ENCODE measurements at regions not wholly inside any gene's neighbourhood (a gene's known extent, or its start where the extent isn't known, plus 50 kb on each side); places are given as distances from the start of the nearest gene placed in this dataset.

GRCh38 chr12:130074661-130075406 lies 87.4 kb upstream of the FZD10 start:
- no peak for DNase-seq

DNA sequence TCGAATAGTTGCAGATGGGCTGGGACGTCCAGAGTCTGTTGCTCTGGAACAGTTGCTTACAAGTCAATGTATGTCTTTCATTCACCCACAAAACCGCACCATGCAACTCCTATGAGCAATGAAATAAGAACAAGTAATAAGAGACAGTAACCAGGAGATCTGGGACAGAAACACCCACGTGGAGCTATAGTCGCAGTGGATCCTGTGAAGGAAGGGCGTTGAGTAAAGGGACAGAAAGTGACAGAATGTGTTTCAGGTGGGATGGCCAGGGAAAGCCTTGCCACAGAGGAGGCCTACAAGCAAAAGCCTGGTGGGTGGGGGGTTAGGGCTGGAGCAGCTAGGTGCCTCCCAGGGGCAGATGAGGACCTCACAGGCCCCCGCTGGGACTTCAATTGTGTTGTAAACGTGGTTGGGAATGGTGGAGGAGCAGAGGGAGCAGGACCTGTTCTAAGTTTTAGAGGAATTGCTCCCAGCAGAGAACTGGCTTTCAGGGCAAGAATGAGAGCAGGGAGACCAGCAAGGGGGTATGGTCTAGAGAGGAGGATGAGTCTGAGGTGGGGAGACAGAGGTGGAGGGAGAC lies 86.7 kb upstream of the FZD10 start:
- DNase-seq, result no peak

- DNase-seq, result no peak
Observed at GRCh38 chr12:130076126-130076525, 86.1 kb upstream of the FZD10 start.

DNA sequence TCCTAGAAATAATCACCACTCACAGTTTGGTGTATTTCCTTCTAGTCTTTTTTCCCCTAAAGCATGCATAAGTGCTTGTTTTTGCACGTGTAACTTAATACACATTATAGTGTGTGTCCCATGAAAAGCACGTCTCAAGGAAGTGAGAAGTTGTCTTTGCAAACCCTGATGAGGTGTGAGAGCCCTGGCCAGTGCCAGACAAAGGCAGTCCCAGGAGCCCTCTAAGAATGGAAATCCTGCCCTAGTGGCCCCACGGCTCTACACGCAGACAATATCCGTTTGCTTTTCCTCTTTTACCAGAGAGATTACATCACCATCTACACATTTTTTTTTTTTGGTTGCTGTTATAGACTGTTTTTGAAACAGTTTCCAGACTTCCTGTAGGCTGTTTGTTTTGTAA lies 85.5 kb upstream of the FZD10 start:
- no peak for DNase-seq

- DNase-seq, result no peak
Observed at GRCh38 chr12:130078852-130079251, 83.4 kb upstream of the FZD10 start.

DNA sequence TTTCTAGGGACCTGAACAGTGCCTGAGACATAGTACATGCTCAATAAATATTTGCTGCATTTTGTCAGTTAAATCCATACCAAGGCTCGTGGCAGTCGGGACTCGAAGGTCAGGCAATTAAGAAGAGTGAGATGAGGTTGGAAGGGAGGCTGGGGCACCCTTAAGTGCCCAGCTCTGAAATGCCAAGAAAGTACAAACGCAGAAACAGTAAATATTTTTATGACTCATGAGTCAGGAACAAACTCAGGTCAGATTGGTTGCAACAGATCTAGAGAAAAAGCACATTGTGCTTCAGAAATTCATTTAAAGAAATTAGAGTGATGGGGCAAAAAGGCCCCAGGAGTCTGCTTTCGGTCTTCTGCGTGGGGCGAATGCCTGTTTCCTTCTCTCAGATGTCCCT lies 83.0 kb upstream of the FZD10 start:
- DNase-seq, result no peak

DNA sequence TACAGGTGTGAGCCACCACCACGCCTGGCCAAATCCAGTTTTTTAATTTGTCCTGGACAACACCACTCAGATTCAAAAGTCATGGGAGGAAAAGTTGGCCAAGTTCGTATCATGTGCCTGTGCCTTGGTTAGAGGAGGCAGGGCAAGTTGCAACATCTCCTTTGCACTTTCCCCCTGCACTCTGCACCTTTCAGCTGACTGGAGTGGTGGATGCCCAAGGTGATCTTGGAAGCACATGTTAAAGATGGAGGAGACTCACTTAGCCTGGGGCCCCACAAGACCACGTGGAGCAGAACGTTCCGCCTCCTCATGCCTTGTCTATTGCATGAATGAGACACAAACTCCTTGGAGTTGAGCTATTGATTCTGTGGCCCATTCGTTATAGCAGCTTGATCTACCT lies 82.1 kb upstream of the FZD10 start:
- no peak for DNase-seq

- DNase-seq, result no peak
Observed at GRCh38 chr12:130081117-130081805, 81.0 kb upstream of the FZD10 start.

DNA sequence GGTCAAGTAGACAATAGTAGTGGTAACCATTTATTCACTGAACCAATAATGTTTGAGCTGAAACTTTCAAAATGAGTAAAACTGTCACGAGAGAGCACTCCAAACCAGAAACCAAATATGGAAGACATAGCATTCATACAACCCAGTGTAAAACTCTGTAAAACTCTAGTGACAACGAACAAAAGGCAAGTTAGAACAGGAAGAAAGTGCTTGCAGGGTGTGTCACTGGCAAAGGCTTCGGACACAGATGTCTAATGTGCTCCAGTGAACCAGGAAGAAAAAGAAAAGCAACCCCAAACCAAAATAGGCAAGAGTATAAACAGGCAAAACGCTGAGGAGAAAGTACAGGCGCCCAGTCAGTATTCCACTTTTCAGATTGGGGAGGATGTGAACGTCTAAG lies 79.3 kb upstream of the FZD10 start:
- no peak for DNase-seq

DNA sequence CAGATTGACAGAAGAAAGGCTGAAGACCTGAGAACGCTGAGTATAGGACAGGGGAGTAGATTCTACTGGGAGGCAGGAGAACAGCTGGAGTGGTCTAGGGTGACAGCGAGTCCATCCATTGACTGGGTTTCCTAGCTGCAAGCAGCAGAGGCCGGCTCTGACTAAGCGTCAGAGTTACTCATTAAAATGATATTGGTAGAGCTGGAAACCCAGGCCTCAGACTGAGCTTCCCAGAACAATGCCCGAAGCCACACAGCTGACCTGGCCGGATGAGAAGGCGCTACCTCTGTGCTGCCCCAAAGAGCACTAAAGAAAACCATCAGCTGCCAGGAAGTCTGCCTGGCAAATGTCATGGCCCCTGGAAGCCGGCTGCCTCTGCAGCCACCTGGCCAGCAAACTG lies 78.5 kb upstream of the FZD10 start:
- no peak for DNase-seq

DNA sequence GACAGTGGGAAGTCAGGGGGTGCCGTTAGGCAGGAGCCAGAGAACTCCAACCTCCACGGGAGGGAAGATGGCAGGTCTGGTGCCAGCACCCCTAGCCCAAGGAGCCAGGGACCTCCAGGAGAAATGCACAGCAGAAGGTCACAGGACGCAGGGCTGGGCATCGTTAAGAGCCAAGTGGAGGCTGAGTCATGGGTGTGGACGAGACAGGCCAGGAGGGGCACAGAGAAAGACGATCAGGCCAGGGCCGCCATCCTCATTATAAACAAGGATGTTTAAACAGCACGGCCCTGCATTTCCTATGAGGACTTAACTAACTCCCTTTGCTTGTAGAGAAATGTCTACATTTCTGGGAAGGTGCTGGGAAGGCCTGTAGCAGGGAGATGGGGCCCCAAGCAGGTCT lies 77.9 kb upstream of the FZD10 start:
- DNase-seq, result no peak

DNA sequence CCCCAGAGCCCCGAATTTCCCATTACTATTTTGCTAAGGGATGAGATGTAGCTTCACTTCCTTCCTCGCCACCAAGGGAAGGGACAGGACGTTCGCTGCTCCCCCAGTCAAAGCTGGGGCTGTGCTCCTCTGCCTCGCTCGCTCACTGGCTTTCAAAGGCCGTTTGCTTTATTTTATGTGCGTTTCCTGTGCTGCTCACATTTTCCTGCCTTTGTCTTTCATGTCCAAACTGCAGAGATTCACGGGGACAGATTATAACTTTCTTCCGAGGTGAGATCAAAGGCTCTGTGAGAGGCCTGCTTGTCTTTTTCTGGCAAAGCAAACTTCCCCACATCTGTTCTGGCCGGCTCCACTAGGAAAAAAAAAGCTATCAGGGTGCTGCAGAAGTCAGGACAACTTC lies 76.0 kb upstream of the FZD10 start:
- no peak for DNase-seq

DNA sequence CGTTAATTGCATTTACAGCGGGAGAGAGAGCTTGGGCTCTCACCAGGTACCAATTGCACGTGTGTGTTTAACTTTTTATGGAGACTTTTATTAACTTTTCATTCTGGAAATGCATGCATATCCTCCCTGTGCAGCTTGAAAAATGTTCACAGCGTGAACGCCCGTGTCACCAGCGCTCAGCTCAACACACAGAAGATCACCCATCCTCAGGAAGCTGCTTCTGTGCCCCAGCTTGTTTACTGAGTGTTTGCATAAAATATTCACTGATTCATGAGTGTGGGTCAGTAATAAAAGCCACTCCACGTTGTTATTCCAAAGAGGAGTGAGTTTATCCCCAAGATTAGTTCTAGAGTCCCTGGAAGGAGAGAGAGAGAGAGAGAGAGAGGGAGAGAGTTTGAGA lies 75.5 kb upstream of the FZD10 start:
- no peak for DNase-seq

DNA sequence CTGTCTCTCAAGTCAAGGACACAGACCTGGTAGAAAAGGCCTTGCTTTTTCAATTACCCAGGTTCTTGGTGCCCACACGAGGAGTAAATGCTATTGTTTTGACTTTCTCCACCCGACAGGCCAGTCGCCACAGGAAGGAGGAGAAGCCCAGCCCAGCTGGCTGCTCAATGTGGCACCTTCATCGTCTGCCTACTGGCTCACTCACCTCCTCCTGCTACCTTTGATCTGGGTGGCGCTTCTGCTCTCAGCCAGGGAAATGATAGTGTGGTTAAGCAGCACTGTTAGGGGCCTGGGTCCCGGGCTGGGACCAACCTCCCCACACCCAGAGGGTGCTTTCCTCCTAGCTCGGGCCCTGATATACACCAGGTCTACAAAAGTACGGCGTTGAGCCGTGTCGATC lies 75.0 kb upstream of the FZD10 start:
- no peak for DNase-seq

DNA sequence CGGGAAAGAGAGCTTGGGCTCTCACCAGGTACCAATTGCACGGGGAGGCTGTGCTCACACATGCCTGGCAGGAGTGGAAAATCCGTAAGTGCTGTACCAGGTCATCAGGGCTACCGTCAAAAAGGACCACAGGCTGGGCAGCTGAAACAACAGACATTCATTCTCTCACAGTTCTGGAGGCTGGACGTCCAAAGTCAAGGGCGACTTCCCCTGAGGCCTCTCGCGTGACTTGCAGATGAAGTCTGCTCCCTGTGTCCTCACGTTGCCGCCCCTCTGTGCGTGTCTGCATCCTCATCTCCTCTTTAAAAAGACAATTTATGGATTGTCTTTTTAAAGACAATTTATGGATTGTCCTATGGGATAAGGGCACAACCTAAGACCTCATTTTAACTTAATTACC lies 73.8 kb upstream of the FZD10 start:
- DNase-seq, result no peak

DNA sequence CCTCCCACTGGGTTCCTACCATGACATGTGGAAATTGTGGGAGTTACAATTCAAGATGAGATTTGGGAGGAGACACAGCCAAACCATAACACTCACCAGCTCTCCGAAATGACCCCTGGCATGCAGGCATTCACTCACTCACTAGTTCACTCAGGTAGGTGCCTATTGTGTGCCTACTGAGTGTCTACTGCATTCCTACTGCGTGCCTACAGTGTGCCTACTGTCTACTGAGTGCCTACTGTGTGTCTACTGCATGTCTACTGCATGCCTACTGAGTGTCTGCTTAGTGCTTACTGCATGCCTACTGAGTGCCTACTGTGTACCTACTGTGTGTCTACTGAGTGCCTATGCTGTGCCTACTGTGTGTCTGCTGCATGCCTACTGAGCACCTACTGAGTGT lies 71.7 kb upstream of the FZD10 start:
- no peak for DNase-seq

DNA sequence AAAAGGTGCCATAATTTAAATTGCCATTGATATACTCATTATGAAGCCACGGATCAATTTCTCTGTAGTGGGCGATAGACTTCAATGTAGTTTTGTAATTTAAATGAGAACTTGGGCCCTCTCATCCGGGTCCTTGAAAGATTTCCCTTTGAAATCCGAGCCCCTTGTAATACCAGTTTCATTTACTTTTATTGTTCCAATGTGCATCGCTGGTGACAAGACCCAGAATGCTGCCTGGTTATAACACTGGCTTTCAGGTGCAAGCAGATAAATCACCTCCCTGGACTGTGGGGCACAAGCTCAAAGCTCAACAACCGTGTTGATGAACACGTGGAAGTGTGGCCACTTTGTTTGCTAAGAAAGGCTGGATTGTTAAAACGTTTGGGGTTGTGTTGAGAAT lies 68.9 kb upstream of the FZD10 start:
- DNase-seq, result no peak

DNA sequence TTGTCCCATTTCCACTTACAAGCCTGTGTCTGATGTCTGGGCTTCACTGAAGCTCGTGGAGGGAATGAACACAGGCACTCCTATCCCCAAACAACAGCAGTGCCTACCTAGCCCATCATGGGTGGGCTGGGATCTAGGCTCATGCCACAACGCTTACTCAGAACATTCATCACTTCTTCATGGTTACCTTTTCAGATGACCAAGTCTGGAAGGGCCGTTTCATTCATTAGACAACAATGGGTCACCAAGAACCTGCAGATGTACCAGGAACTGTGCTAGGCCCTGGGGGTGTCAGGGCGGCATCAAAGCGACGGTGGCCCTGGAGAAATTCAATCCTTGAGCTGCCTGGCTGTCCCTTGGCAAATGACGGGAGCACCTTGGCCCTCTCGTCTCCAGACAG lies 64.9 kb upstream of the FZD10 start:
- DNase-seq, result no peak

GRCh38 chr12:130097798-130098255 lies 64.4 kb upstream of the FZD10 start:
- DNase-seq, result no peak

DNA sequence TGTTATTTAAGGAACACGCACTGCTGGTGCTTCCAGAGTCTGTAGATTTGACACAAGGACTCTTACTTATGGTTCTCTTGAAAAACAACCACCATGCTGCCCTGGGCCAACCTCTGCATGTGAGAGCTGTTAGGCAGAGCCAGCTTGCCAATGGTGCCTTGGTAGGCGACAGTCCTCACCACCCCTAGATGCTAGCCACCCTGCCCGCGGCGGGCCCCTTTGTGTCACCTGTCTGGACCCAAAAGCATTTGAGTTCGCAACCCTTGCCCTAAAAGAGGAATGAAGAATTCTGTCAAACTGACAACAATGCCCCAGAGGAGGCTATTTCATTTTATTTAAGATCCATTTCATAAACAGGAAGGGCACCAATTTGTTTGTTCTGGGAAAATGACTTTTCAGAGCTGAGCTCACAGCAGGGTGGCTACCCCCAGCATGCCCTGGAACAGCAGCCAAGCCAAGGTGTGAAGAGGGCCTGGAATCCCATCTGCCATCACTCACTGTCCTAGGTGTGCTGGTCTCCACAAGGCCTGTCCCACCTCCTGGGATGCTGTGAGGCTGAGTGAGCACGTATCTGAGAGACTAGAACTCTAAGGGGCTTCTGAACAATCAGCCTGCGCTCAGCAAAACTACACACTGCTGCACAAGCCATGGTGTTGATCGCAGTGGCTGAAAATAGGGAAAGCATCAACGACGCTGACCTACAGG lies 63.8 kb upstream of the FZD10 start:
- DNase-seq, result no peak

DNA sequence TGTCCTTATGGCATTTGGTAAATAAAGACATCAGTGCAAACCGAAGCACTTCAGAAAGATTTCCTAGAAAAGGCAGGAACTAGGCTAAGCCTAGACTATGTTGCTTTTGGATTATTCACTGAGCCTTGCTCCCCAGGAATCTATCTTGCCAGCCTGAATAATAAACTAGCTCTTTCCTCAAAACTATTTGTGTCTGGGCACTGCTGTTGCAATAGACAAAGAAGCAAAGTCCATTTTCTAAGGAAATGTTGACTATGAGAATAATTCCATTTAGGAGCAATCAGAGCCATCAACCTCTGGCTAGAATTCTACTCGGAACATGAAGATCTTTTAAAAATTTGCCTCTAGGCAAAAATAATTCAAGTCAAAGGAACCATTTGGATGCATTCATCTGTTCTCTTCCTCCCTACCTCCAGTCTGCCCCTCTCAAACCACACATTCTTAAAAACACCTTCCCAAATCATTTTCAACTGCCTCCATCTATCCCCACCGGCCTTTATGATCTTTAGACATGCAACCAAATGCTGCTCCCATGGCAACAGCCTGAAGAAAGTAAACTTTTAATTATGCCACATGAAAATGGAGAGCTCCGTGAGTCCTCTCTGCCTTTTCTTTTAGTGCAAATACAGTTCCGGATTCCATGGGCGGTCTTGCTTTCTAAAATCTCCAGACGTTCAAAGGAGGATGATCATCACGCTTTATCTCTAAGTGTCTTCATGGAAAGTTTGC lies 61.5 kb upstream of the FZD10 start:
- no peak for DNase-seq

- no peak for DNase-seq
Observed at GRCh38 chr12:130101370-130101769, 60.9 kb upstream of the FZD10 start.

GRCh38 chr12:130102266-130102665 lies 60.0 kb upstream of the FZD10 start:
- DNase-seq, result no peak

All from activated effector memory CD4-positive, alpha-beta T cell treated with Interleukin-2 at 50 U/mL for 16 hours (primary cell).